ENCODE measurements at regions not wholly inside any gene's neighbourhood (a gene's known extent, or its start where the extent isn't known, plus 50 kb on each side); places are given as distances from the start of the nearest gene placed in this dataset.

DNA sequence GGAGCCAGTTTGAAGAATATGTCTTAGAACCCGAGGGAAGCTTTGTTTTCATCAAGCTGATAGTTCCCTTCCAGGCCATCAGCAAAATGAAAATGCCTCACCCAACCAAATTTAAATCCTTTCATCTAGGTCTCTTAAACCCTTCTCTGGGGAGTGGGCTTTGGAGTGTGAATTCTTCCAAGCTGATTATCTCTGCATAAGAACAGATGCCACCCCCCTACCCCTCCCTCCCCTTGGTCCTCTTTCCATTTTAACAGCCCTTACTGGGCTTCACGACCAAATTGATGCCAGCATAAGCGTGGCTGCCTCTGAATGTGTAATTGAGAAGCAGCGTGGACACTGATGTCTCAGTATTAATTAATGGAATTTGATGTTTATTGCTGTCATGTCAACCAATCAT is 509.7 kb upstream of the CLINT1 start:
- no peak for DNase-seq (ENCODE audit: low spot score)

DNA sequence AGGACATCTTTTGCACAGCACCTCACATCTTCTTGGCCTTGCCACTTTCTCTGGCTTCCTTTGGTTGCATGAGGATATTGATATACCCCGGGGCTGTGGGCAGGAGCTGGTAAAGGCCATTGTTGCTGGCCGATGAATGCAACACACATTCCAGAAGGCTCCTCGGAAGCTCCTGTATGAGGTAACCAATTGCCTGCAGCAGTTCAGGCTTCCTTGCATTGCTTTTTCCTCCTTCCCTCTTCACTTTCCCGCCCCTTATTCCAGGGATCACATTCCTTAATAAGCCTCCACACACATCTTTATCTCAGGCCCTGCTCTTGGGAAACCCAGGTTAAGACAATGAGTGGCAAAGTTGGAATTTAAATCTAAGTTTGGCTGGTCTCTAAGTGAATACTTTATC is 505.4 kb upstream of the CLINT1 start:
- DNase-seq (ENCODE audit: low spot score) = no peak

DNA sequence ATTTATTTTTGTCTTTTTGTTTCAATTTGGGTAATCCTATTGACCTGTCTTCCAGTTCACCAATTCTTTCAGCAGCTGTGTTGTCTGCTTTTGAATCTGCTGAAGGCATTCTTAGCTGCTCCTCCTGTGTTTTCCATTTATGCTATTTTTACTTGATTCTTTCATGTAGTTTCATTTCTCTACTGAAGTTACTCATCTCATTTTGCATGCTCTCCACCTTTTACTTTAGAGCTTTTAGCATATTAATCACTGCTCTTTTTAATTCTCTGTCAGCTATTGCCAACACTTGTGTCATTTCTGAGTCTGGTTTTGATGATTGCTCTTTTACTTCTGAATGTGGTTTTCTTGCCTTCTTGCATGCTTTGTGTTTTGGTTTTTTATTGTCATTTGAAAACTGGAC is 496.0 kb upstream of the CLINT1 start:
- DNase-seq (ENCODE audit: low spot score) = no peak

DNA sequence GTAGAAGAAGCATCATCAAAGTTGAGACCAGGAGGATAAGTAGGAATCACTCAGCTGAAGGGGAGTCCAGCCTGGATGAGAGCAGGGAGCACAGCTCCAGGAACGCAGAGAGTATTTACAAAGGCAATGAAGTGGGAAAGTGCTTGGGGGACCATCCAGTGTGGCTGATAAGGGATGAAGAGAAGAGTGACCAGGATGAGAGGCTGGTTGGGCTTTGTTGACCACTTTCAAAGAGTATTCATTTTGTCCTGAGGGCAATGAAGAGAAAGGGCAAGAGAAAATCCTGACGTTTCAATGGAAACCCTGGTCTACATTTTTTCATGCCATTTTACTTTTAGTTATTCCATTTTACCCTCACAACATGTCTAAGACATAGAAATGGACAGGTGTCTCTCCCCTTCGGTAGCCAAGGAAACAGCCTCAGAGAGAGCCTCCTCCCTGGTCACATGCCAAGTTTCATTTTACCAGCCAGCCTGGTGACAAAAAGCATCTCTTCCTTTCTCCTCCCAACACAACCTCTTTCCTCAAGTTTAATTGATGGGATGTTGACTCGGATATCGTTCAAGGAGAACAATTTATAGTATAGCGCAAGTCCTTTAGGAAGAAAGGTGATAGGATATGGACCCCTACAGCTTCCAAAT is 492.7 kb upstream of the CLINT1 start:
- no peak for DNase-seq (ENCODE audit: low spot score)

DNA sequence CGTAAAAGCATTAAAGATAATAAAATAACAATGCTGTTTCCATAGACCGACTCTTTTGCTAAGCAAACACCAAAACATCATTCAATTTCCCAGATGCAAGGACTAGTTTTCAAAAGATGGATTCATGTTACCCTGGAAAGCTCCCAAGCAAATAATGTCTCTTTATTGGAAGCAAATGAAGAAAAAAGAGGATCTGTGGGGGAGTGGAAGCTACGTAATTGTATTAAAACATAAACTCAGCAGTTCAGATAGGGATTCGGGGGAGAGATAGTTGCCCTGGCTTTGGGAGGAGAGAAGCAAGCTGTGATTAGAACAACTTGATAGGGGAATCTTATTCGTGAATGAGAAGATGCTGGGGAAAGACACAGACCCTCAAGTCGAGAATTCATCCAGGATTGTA is 491.0 kb upstream of the CLINT1 start:
- no peak for DNase-seq (ENCODE audit: low spot score)

DNA sequence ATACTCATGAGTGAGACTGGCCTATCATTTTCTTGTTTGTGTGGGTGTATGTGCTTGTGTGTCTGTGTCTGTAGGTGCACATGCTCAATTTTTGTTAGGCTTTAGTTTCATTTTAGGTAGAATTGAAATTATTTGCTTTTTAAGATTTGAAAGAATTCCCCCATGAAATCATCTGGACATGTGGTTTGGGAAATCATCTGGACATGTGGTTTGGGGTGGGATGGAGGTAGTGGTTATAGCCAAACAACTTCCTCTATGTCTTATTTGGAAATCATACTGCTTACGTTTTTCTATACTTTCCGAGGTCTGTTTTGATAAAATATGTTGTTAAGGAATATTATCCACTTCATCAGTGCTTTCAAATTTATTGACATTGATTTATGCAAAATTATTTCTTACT is 485.4 kb upstream of the CLINT1 start:
- no peak for DNase-seq (ENCODE audit: low spot score)

DNA sequence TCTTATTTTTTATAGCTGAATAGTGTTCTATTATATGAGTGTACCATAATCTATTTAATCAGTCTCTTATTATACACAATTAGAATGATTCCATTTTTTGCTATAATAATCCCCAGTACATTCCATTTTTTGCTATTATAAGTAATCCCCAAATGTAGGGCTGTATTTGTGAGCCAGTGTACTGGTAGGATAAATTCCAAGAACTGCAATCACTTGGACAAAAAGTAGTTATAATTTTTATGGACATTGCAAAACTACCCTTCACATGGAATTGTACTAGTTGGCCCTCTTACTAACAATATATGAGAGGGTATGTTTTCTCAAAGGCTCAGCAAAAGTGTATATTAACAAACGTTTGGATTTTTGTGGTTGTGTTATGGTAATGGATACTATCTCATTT is 481.7 kb upstream of the CLINT1 start:
- no peak for DNase-seq (ENCODE audit: low spot score)

DNA sequence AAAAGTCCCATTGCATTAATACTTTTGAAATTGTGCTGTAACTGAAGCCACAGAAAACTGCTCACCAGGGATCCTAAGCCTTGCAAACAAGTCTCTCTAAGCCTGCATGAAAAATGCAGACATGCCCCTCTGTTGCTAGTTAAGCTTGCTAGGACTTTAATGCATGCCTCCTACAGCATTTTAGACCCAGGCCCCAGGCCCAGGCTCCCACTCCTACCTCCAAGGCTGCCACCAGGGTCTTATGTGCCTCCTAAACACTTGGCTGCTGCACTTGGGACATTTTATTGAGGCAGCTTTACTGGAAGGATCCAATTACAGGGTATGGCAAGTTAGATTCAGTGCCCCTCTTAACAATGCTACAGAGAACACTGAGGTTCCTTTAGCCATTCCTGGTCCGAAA is 467.3 kb upstream of the CLINT1 start:
- DNase-seq (ENCODE audit: low spot score) = no peak

DNA sequence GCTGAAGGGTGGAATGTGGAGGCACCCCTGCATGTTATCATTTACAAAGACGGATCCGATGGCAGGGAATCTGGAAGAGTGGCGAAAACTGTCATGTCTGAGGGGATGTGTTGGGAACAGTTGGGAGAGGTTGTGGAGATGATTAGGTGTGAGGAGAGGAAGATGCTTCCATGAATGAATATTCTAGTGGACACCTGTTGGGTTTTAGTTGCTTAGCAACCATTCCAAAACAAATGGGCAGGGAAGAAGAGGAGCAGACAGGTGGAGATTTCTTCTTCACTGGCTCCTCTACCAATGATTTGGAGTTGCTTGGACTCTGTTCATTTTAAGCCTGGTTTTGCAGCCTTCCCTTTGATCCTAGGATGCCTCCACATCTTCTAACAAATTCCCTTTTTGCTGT is 465.3 kb upstream of the CLINT1 start:
- DNase-seq (ENCODE audit: low spot score) = no peak

DNA sequence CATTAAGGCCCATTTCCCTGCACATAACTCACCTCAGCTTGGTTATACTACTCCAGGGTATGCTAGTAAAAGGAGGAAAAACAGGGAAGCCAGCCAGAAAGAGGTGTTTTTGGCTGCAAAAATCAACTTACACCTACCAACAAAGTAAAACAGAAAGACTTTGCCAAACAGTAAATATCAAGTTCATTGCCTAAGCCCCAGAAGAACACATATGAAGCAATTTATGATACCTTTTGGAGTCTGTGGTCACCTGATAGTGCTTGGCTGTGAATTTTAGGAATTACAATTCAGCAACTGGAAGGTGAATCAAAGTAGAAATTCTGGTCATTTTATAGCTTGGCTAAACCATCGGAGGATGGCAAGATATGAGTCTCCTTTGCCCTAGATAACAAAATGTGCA is 463.7 kb upstream of the CLINT1 start:
- DNase-seq (ENCODE audit: low spot score) = no peak

DNA sequence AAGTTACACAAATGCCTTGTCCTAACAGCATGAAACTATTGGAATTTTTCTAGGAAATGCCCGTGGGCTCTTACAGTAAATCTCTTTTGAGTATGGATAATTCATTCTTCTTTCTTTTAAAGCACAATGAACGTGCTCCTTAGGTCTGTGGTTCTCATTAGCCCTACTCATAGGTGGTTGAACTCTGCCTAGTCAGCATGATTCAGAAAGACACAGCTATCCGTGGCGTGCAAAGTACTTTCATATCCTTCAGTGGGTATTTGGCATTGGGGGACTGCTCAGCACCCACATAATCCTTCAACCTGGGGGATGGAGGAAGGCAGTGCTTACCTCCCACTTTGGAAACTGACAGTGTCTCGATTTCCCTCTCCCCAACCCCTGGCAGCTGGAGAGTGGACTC is 462.0 kb upstream of the CLINT1 start:
- DNase-seq (ENCODE audit: low spot score) = no peak

DNA sequence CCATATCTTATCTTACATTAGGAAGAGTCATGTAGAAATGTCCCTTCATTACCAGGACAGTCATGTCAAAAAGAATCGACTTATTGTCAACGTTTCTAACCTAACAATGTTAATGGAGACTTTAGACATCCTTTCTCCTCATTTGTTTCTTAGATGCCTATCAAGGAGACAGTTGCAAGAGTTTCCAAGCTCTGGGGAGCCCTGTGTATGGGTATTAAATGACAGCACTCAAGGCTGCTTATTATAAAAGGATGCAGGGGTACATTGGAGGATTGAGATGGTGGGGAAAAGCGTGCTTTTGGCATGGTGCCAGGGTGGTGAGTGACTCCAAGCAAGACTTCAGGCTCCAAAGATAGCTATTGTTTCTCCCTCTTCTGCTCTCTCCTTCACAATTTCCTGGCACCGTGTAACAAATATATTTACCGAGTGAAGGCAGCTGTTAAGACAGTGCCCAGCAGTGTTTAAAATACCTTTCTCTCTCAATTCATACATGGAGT is 461.3 kb upstream of the CLINT1 start:
- DNase-seq (ENCODE audit: low spot score) = no peak

DNA sequence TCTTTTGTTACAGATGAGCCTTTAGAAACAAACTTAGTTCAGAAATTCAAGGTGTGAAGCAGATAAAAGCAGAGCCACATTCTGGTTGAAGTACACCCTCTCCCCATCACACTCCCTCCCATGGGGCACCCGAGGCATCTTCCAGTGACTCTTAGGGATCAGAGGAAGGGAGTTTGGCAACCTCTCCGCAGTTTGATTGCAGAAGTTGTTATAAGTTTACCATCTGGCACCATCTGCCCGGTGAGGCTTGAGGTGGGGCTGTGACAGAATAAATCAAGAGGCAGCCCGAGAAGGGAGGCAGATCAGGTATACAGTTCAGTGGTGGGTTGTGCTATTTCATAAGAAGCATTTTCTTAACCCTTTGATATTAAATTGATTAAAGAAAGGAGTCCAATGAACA is 458.6 kb upstream of the CLINT1 start:
- DNase-seq (ENCODE audit: low spot score) = no peak

DNA sequence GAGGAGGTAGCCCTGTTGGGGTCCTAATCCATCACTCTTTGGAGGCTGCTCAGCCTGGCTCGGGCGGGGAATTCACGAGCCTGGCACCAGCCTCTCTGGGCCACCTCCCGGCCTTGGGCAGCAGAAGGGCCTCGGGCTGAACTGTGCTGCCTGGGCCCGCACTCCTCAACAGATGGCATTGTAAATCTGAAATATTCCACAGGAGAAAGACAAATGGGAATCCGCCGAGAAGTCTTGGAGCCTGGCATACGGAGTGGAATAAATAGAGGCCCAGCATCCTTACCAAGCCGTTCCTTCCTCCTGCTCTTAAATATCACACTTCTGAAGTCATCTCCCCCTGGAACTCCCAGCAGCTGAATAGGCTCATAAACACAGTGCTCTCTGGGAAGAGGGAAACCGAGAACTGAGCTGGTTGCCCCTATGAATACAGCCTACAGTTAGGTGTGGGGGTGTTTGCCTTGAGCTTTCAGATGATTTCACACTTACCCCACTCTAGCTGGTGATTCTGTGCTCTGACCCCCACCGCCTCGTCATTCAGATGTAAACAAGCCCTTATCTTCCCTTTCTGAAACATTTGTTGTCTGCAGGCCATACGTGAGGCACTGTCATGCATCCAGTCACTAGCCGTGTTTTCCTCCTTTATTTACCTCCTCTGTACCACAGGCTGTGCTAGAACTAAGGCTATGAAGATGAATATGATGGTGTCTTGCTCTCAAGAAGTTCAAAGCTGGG is 455.0 kb upstream of the CLINT1 start:
- DNase-seq (ENCODE audit: low spot score) = no peak

DNA sequence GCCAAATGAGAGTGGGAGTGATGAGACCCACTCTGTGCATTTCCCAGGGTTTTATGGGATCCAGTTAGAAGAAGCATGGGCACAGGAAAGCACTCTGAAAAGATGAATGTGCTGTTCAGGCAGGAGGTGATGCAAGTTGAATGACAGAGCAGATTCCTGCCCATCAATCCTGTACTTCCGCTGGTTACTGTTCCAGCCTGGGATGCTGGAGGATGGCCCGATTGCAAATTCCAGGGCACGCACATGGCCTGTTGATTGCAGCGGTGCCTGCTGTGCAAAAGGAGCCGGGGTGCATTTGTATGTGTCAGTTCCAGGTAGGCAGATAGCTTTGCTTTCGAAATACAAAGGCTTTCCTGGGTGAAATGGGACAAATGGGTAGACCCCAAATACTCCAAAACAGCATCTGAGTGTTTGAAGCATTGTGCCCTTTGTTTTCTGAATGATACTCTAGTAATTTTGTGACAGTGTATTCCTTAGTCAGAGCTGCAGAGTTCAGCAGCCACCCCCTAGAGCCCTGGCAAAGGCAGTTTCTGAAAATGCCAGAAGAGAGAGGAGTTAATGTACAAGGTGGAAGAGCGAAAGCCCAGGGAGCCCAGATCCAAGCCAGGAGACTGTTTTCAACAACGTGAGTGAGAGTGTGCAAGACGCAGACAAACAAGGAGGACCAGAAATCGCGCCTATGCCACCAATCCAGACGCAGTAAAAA is 454.2 kb upstream of the CLINT1 start:
- no peak for DNase-seq (ENCODE audit: low spot score)

DNA sequence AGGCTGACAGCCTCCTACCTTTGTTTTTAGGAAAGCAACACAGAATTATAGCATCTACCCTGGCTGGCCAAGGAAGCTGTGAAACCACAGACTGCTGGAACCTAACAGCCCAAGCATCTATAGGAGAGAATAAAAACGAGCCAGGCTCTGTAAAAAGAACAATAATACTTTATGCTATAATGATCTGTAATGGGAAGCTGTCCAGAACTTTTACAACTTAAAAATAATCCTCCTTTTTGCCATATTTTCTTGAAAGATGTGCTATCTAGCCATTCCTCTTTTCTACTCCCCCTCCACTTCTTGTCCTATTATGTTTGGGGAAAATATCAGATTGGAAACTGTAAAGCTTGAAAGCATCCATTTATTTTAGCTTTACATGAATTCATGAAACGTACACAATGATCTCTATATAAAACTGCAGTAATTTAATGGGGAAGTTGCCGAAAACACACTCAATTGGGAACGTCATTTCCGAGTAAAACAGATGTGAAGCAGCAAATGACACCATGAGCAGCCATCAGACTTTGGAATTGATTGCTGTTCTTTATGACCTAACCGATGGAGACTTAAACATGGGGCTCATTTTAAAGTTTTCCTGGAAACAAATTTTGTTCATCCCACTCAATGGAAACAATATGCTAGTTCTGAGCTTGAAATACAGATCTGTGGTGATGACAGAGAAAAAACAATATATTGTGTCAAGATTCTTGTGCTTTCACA is 450.3 kb upstream of the CLINT1 start:
- no peak for DNase-seq (ENCODE audit: low spot score)

DNA sequence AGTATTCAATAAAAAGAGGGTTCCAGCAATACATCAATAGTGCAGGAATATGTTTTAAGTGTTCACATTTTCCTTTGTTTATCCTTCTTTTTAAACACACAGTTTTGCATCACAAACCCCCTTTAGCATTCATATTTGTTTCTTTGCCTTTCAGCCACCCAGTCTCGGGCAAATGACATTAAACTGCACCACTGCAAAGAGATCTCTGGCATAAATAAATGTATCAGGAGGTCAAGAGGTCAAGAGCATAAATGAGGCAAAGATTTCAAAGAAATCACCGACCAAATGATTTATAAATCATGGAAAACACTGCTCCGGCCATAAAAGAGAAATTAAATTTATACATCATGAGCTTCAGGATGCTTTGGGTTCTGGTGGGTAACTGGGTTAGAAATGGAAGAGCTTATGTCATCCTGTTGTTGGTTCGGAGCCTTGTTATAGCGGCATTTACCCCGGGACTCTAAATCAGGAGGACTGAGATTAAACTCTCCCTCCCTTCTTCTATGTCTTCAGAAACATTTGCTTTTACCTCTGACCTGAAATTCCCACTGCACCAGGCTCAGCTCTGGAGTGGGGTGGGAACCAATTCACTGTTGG is 449.6 kb upstream of the CLINT1 start:
- no peak for DNase-seq (ENCODE audit: low spot score)

DNA sequence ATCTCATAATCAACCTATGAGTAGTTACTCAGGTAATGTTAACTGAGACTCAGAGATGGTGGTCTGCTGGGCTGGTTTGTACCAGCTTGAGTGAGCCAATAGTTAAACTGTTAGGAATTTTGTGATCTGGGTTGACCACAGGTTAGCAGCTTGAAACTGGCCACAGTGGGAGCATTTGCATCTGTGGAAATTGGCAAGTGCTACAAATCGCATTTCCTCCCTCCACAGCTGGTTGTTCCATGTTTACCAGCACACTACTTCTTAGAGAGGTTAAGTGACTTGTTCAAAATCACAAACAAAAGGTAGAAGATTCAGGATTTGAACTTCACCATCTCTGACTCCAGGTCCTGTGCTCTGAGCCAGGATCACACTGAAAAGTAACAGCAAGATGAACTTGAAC is 446.9 kb upstream of the CLINT1 start:
- no peak for DNase-seq (ENCODE audit: low spot score)

DNA sequence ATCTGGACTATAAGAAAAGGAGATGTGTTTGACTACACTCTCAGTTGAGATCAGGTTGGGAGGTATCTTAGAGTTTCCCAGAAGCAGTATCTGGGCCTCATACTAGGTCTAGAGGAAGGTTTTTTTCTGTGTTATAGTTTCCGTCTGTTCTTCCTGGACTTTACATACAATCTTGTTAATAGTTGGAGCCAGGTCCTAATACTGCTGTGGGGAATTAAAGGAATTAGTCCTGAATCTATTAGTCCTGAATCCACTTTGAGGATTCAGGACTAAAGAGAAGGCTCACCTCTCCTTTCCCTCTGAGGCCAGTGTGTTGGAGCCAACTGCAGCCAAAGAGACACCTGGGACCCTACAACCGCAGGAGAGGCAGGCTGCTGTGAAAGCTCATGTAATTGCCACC is 445.7 kb upstream of the CLINT1 start:
- DNase-seq (ENCODE audit: low spot score) = no peak

DNA sequence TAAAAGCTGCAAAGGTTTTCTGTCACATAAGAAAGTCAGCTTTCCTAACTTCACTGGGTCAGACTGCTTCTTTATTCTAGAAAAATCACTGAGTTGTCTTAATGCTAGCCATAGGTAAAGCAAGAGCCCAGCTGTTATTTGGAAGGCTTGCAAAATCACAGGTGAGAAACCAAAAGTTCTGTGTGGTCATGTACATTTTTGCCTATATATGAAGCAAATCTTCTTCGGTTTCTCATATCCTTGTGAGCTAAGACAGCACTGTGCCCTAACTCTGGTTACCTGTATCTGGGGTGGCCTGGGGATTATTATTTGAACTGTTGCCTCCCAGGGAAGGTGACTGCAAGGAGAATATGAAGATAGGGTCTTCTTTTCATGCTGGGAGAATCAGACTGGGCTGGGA is 444.9 kb upstream of the CLINT1 start:
- no peak for DNase-seq (ENCODE audit: low spot score)

DNA sequence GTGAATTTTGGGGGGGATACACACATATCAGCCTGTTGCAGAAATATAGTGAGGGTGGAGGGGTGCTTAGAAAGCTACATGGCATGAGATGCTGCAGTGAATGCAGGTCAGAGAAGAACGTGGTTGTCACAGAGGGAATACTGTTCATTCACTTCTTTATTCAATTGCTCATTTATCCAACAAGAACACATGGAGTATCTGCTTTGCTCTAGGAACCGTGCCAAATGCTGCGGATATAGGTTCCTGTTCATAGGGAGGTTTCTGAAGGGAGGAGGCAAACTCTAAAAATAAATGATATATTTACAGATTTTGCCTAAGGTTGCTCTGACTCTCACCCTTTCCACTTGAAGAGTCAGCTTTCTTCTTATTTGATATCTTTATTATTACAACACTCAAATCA is 444.3 kb upstream of the CLINT1 start:
- no peak for DNase-seq (ENCODE audit: low spot score)

DNA sequence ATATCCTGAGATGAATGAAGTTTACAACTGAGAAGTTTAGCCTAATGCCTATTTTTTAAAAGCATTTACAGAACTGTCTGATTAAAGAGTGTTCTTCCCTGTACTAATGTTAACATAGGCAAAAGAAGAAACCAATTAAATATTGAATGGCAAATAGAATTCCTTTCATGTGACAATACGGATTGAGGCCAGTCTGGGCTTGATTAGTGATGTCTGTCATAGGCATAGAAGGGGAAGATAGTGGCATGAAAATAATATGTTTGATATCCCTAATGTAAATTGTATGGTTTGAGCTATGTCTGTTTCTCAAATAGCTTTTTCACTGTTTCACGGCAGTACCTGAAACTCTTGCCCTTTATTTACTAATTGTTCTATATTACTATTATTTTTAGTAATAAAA is 443.1 kb upstream of the CLINT1 start:
- no peak for DNase-seq (ENCODE audit: low spot score)
